ENCODE measurements at regions not wholly inside any gene's neighbourhood (a gene's known extent, or its start where the extent isn't known, plus 50 kb on each side); places are given as distances from the start of the nearest gene placed in this dataset.

- TF ChIP-seq HCFC1 (IDR thresholded peaks at IDR 0.05; ENCODE audit: low read length), result no peak
- TF ChIP-seq ZNF274 (IDR thresholded peaks at IDR 0.05; ENCODE audit: insufficient read depth, insufficient read length), result no peak
- no peak for TF ChIP-seq SMAD5 (IDR thresholded peaks at IDR 0.05; ENCODE audit: low read depth)
- no peak for TF ChIP-seq BCLAF1 (IDR thresholded peaks at IDR 0.05)
- peak; percentile 89 for TF ChIP-seq NR2F1 (conservative IDR thresholded peaks at IDR 0.05)
- no peak; a peak in 1 of 6 replicates for TF ChIP-seq CTCF (IDR thresholded peaks at IDR 0.05 in 2 of 3, conservative IDR thresholded peaks at IDR 0.05 in 1 of 3; ENCODE audit: control insufficient read depth in 2 of 3, extremely low read depth in 1 of 3, insufficient read depth in 1 of 3, low read depth in 3 of 3, low read length in 3 of 3)
- no peak for TF ChIP-seq SMC3 (IDR thresholded peaks at IDR 0.05; ENCODE audit: borderline replicate concordance, low read length)
- peak; percentile 76 for TF ChIP-seq SKIL (IDR thresholded peaks at IDR 0.05; ENCODE audit: low read depth, poor library complexity, severe bottlenecking)
- no peak for TF ChIP-seq ZSCAN29 (IDR thresholded peaks at IDR 0.05)
- TF ChIP-seq REST (IDR thresholded peaks at IDR 0.05; ENCODE audit: low read depth, low read length), result no peak
- peak; percentile 54 for TF ChIP-seq CUX1 (IDR thresholded peaks at IDR 0.05; ENCODE audit: insufficient replicate concordance, low read depth, low read length)
These were observed 483.1 kb upstream of the ERCC4 start (continued) for GRCh38 chr16:13436641-13437412.
